ENCODE measurements at regions not wholly inside any gene's neighbourhood (a gene's known extent, or its start where the extent isn't known, plus 50 kb on each side); places are given as distances from the start of the nearest gene placed in this dataset.
A peak's percentile ranks its signal among the peaks of the same experiment; 100 is the strongest.

DNA sequence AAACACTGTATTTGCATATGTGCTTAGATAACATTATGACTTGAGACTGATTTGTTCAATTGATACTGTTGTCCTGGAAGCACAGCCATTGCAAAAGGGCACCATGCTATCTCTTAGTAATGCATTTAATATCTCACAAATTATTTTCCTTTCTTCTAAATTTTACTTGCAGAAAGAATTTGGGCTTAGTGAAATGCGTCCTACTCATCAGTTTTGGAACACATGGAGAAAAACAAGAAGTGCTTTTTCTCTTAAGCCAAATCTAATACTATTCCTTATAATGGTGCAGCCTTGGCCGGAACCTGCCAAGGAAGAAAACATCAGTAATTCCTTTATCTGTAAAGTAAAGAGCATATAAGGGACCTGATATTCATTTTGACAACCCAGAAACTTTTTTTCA, 172.2 kb upstream of the ZNF608 start:
- Mint-ChIP-seq H3K27me3 (ENCODE audit: insufficient read depth) (no peaks in the 10 kb centered on the region), H3K27ac (no peak overlapping the region), H3K9me3 (no peaks in the 10 kb centered on the region), H3K36me3 (ENCODE audit: low read depth) (no peaks in the 10 kb centered on the region), H3K4me1 (ENCODE audit: low read depth) (no peaks in the 10 kb centered on the region), H3K4me3 (no peak overlapping the region)
- no peak for DNase-seq (ENCODE audit: low spot score)
- intact Hi-C loops (cut with micrococcal nuclease): no loop called here

DNA sequence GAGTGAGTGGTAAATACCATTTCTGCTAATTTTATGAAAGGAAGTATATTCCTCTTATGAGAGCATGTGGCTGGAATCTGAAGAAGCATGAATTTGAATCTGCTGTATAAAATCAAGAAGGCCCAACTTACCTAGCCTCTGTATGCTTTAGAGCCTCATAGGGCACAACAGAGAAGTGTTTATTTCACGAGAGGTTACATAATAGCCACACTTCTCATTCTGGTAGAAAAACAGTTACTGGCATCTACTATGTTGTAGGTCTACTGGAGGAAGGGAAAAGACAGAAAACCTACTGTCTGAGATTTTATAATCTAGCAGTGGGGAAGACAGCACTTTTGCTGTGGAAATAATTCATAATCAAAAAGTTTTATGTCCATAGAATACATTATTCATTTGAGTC, 172.6 kb upstream of the ZNF608 start:
- H3K27me3 Mint-ChIP-seq (ENCODE audit: insufficient read depth): no peaks in the 10 kb centered on the region
- no peak overlapping the region for H3K4me3 Mint-ChIP-seq
- H3K36me3 Mint-ChIP-seq (ENCODE audit: low read depth): no peaks in the 10 kb centered on the region
- DNase-seq (ENCODE audit: low spot score): no peak
- no peaks in the 10 kb centered on the region for H3K4me1 Mint-ChIP-seq (ENCODE audit: low read depth)
- H3K9me3 Mint-ChIP-seq: no peaks in the 10 kb centered on the region
- intact Hi-C loops (cut with micrococcal nuclease): no loop called here
- no peak overlapping the region for H3K27ac Mint-ChIP-seq

GRCh38 chr5:124919747-124920525, 173.5 kb upstream of the ZNF608 start:
- no peaks in the 10 kb centered on the region for H3K36me3 Mint-ChIP-seq (ENCODE audit: low read depth)
- H3K27me3 Mint-ChIP-seq (ENCODE audit: insufficient read depth): no peaks in the 10 kb centered on the region
- DNase-seq (ENCODE audit: low spot score): no peak
- intact Hi-C loops (cut with micrococcal nuclease): loop anchor here (2.0 kb wide), 1 partner anchor 17 kb away; no protein-coding TSS in a partner anchor
- no peaks in the 10 kb centered on the region for H3K4me1 Mint-ChIP-seq (ENCODE audit: low read depth)
- no peak overlapping the region for H3K27ac Mint-ChIP-seq
- H3K9me3 Mint-ChIP-seq: no peaks in the 10 kb centered on the region
- H3K4me3 Mint-ChIP-seq: no peak overlapping the region

GRCh38 chr5:124920909-124921666, 174.6 kb upstream of the ZNF608 start:
- Mint-ChIP-seq H3K9me3 (no peaks in the 10 kb centered on the region), H3K4me1 (ENCODE audit: low read depth) (no peaks in the 10 kb centered on the region), H3K4me3 (no peak overlapping the region), H3K36me3 (ENCODE audit: low read depth) (no peaks in the 10 kb centered on the region), H3K27me3 (ENCODE audit: insufficient read depth) (no peaks in the 10 kb centered on the region), H3K27ac (no peak overlapping the region)
- intact Hi-C loops (cut with micrococcal nuclease): loop anchor here (1.0 to 2.0 kb wide), 2 partner anchors 14 to 18 kb away; no protein-coding TSS in a partner anchor
- DNase-seq (ENCODE audit: low spot score): no peak

- H3K27me3 Mint-ChIP-seq (ENCODE audit: insufficient read depth): no peaks in the 10 kb centered on the region
- H3K36me3 Mint-ChIP-seq (ENCODE audit: low read depth): no peaks in the 10 kb centered on the region
- no peaks in the 10 kb centered on the region for H3K4me1 Mint-ChIP-seq (ENCODE audit: low read depth)
- H3K4me3 Mint-ChIP-seq: no peak overlapping the region
- H3K27ac Mint-ChIP-seq: no peak overlapping the region
- intact Hi-C loops (cut with micrococcal nuclease): loop anchor here (1.0 to 2.0 kb wide), 2 partner anchors 14 to 19 kb away; no protein-coding TSS in a partner anchor
- no peak for DNase-seq (ENCODE audit: low spot score)
- H3K9me3 Mint-ChIP-seq: no peaks in the 10 kb centered on the region
These were observed 175.3 kb upstream of the ZNF608 start for GRCh38 chr5:124921694-124922093.

DNA sequence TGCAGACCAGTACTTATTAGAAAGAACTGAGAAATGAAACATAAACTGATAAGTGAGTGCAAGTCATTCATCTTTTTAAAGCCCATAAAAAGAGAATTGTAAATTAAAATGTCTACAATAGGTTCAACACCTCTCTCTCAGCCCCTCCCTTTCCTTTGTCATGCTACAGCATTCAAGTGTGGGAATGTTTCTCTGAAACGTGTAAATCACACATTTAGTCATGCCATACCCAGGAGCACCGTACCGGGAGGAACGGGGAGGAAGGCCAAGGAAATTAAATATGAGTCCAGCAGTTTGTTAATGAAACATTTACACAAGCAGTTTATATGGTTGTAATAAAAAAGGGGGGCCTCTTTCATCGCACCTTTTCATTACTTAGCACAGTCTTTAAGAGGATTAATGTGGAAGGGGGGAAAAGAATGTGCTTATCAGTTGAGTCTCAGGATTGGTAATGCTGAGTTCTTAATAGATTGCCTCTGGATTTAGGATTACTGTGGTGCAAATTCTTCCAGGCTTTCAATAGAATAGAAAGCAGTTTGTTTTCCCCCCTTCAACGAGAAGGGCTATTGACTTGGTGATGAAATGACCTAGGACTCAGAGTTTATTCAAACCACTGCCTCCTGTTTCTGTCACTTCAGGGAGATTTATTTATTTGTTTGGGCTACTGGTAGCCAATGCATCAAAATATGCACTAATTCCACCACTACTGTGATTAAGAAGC, 176.0 kb upstream of the ZNF608 start:
- Mint-ChIP-seq H3K27ac (no peak overlapping the region), H3K4me1 (ENCODE audit: low read depth) (no peaks in the 10 kb centered on the region), H3K9me3 (no peaks in the 10 kb centered on the region), H3K27me3 (ENCODE audit: insufficient read depth) (no peaks in the 10 kb centered on the region), H3K4me3 (no peak overlapping the region), H3K36me3 (ENCODE audit: low read depth) (no peaks in the 10 kb centered on the region)
- intact Hi-C loops (cut with micrococcal nuclease): no loop called here
- no peak for DNase-seq (ENCODE audit: low spot score)

DNA sequence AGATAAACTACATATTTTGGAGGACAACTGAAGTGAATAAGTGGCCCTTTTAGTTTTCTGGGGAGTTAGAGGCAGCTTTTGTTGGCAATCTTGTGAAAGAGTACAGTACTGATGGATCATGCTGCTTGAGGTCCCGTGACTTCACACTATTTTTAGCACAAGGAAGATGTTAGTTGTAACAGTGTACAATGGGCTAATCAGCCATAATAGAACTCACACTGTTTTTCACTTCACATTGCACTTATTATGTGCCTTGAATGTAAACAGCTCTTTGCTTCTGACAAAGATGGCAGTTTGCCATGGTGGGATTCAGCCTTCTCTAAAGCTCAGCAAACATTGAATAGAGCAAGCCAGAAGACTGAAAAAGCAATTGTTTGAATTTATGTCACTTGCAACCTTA, 176.7 kb upstream of the ZNF608 start:
- intact Hi-C loops (cut with micrococcal nuclease): no loop called here

GRCh38 chr5:124924729-124925128, 178.3 kb upstream of the ZNF608 start:
- Mint-ChIP-seq H3K27ac (no peak overlapping the region), H3K4me1 (ENCODE audit: low read depth) (no peaks in the 10 kb centered on the region), H3K4me3 (no peak overlapping the region), H3K9me3 (no peaks in the 10 kb centered on the region), H3K36me3 (ENCODE audit: low read depth) (no peaks in the 10 kb centered on the region), H3K27me3 (ENCODE audit: insufficient read depth) (no peaks in the 10 kb centered on the region)
- no peak for DNase-seq (ENCODE audit: low spot score)
- intact Hi-C loops (cut with micrococcal nuclease): no loop called here

More for the DNA sequence above, 176.7 kb upstream of the ZNF608 start:
- no peaks in the 10 kb centered on the region for H3K4me1 Mint-ChIP-seq (ENCODE audit: low read depth)
- H3K9me3 Mint-ChIP-seq: no peaks in the 10 kb centered on the region
- H3K27me3 Mint-ChIP-seq (ENCODE audit: insufficient read depth): no peaks in the 10 kb centered on the region
- no peaks in the 10 kb centered on the region for H3K36me3 Mint-ChIP-seq (ENCODE audit: low read depth)
- no peak for DNase-seq (ENCODE audit: low spot score)
- no peak overlapping the region for H3K4me3 Mint-ChIP-seq
- no peak overlapping the region for H3K27ac Mint-ChIP-seq

DNA sequence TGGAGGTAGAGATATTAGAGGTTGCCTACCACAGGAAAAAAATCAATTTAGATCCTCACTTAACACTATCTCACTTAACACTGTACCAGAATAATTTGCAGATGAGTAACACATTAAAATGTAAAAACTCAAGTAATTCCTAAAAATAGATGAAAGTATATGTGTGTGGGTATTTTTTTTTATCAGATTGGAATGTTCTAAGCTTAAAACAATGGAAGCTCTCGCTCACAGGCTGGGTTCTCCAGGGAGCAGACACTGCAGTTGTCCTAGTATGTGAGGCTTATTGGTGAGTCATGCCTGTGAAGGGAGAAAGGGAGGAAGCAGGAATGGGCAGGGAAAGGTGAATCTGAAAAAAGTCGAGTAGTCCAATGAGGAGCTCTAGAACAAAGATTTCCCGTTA, 181.3 kb upstream of the ZNF608 start:
- no peaks in the 10 kb centered on the region for H3K27me3 Mint-ChIP-seq (ENCODE audit: insufficient read depth)
- no peak overlapping the region for H3K4me3 Mint-ChIP-seq
- no peak for DNase-seq (ENCODE audit: low spot score)
- no peaks in the 10 kb centered on the region for H3K36me3 Mint-ChIP-seq (ENCODE audit: low read depth)
- H3K9me3 Mint-ChIP-seq: no peaks in the 10 kb centered on the region
- no peak overlapping the region for H3K27ac Mint-ChIP-seq
- H3K4me1 Mint-ChIP-seq (ENCODE audit: low read depth): no peaks in the 10 kb centered on the region
- intact Hi-C loops (cut with micrococcal nuclease): no loop called here

- Mint-ChIP-seq H3K4me1 (ENCODE audit: low read depth) (no peaks in the 10 kb centered on the region), H3K4me3 (no peak overlapping the region), H3K36me3 (ENCODE audit: low read depth) (no peaks in the 10 kb centered on the region), H3K27me3 (ENCODE audit: insufficient read depth) (no peaks in the 10 kb centered on the region), H3K27ac (no peak overlapping the region), H3K9me3 (no peaks in the 10 kb centered on the region)
- no peak for DNase-seq (ENCODE audit: low spot score)
- intact Hi-C loops (cut with micrococcal nuclease): no loop called here
These were observed 182.6 kb upstream of the ZNF608 start for GRCh38 chr5:124929000-124929399.

DNA sequence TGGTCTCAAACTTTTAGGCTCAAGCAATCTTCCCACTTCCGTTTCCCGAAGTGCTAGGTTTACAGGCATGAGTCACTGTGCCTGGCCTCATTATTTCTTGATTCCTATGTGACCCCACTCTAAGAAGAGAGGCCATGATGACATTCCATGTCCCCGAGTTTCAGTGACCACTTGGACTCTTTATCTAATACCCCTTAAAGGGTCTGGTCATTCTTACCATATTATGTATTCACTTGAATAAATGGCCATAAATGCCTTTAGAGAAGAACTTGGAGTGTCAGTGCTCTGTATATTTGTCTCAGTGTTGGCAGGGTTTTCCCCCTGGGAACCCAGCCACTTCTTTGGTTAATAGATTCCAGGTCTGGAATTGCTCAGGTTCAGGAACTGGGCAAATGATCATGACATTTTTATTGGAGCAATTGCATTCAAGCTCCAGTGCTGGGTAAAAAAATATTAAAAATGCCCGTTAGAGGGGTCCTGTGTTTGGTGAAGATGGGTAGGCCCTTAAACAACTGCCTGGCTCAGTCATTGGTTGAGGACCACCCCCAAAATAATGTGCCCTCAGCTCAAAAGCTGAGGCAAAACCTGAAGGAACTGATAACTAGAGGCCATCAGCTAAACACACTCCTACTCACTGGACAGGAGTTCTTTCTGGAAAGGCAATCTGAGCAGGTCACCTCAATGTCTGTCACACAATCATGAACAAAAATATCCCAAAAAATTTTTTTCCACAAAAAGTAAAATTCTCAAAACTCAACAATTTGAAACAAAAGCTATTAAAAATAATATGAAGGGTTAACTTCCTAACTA, 186.6 kb upstream of the ZNF608 start:
- Mint-ChIP-seq H3K4me1 (ENCODE audit: low read depth) (peaks cover 9% of the 10 kb centered on the region), H3K36me3 (ENCODE audit: low read depth) (peaks cover 2% of the 10 kb centered on the region), H3K27me3 (ENCODE audit: insufficient read depth) (no peaks in the 10 kb centered on the region), H3K4me3 (no peak overlapping the region), H3K27ac (no peak overlapping the region), H3K9me3 (peaks cover 4% of the 10 kb centered on the region)
- DNase-seq (ENCODE audit: low spot score): no peak
- intact Hi-C loops (cut with micrococcal nuclease): no loop called here

- Mint-ChIP-seq H3K4me1 (ENCODE audit: low read depth) (peaks cover 9% of the 10 kb centered on the region), H3K9me3 (peaks cover 14% of the 10 kb centered on the region), H3K36me3 (ENCODE audit: low read depth) (peaks cover 3% of the 10 kb centered on the region), H3K4me3 (no peak overlapping the region), H3K27me3 (ENCODE audit: insufficient read depth) (no peaks in the 10 kb centered on the region), H3K27ac (peak overlapping the region; percentile 47)
- DNase-seq (ENCODE audit: low spot score): peak; percentile 34
- intact Hi-C loops (cut with micrococcal nuclease): loop anchor here (1.0 to 5.0 kb wide), 2 partner anchors 14 to 353 kb away; no protein-coding TSS in a partner anchor
These were observed 188.6 kb upstream of the ZNF608 start for GRCh38 chr5:124935065-124935464.

All from activated T-helper 1 cell treated with anti-CD3 and anti-CD28 coated beads, Interleukin-12 subunit alpha, Interleukin-12 subunit beta, Interleukin-2, Interleukin-4 antibody, amounts not matched to agents 30 ng/mL and 10 ng/mL and 1 ng/mL, durations not matched to agents 14 hours and 24 hours and 36 hours (primary cell).